ENCODE measurements at regions not wholly inside any gene's neighbourhood (a gene's known extent, or its start where the extent isn't known, plus 50 kb on each side); places are given as distances from the start of the nearest gene placed in this dataset.

DNA sequence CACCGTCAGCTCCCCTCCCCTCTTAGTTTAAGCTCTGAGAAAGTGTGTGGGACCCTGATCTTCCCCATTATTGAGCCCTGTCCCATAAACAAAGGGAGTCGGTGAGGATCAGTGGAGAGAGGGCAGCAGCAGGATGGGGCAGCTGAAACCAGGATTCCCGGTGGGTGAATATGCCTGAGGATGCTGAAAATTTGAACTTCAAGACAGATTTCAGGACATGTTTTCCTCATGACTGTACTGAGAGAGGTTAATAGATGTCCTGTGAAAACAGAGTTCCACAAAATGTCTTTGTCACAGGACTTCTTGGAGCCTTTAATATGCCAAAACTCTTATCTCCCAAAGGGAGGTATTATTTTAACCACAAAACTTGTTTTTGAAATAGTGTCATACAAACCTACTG lies 53.5 kb upstream of the SLC22A16 start:
- Mint-ChIP-seq H3K36me3 (ENCODE audit: low read depth) (no peaks in the 10 kb centered on the region), H3K4me1 (ENCODE audit: low read depth) (peaks cover 9% of the 10 kb centered on the region), H3K27me3 (ENCODE audit: insufficient read depth) (peaks cover 9% of the 10 kb centered on the region), H3K4me3 (no peak overlapping the region), H3K9me3 (no peaks in the 10 kb centered on the region), H3K27ac (no peak overlapping the region)
- no peak for DNase-seq (ENCODE audit: low spot score)
- intact Hi-C loops (cut with micrococcal nuclease) = loop anchor here (2.0 kb wide), 1 partner anchor 285 kb away; the partner anchor contains the start of gene CDK19

DNA sequence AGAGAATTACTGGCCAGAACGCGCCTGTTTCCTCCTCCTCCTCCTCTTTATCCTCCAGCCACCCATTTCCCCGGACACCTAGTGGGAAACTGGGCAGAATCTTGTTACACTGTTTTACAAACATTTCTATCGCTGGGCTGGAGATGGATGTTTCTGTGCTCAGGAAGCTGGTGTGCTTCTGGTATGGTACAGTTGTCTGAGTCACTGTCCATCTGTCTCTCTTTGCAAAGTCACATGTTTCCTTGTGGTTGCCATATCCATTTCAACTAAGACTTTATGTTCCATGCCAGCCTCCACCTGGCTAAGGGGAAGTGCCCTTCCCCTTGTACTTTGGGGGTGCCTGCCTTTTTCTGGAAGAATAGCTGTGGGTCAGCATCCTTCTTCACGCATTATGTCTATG lies 52.9 kb upstream of the SLC22A16 start:
- peaks cover 8% of the 10 kb centered on the region for H3K27me3 Mint-ChIP-seq (ENCODE audit: insufficient read depth)
- no peak for DNase-seq (ENCODE audit: low spot score)
- H3K4me1 Mint-ChIP-seq (ENCODE audit: low read depth) = peaks cover 9% of the 10 kb centered on the region
- no peak overlapping the region for H3K4me3 Mint-ChIP-seq
- no peak overlapping the region for H3K27ac Mint-ChIP-seq
- H3K9me3 Mint-ChIP-seq = no peaks in the 10 kb centered on the region
- intact Hi-C loops (cut with micrococcal nuclease) = loop anchor here (2.0 kb wide), 1 partner anchor 285 kb away; the partner anchor contains the start of gene CDK19
- H3K36me3 Mint-ChIP-seq (ENCODE audit: low read depth) = no peaks in the 10 kb centered on the region

DNA sequence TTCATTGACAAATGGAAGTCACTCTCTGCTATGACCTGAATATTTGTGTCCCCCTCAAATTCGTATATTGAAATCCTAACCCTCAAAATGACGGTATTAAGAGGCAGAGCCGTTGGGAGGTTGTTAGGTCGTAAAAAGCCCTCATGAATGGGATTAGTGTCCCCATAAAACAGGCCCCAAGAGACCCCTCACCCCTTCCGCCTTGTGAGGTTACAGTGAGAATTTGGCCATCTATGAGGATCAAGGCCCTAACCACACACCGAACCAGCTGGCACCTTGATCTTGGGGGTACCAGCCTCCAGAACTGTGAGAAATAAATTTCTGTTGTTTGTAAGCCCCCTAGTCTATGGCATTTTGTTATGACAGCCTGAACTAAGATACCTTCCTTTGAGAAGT lies 52.5 kb upstream of the SLC22A16 start:
- Mint-ChIP-seq H3K36me3 (ENCODE audit: low read depth) (no peaks in the 10 kb centered on the region), H3K9me3 (no peaks in the 10 kb centered on the region), H3K4me1 (ENCODE audit: low read depth) (peaks cover 9% of the 10 kb centered on the region), H3K27ac (no peak overlapping the region), H3K4me3 (no peak overlapping the region), H3K27me3 (ENCODE audit: insufficient read depth) (peaks cover 8% of the 10 kb centered on the region)
- DNase-seq (ENCODE audit: low spot score) = no peak
- intact Hi-C loops (cut with micrococcal nuclease) = loop anchor here (1.0 to 2.0 kb wide), 7 partner anchors 153 to 681 kb away; partner anchors contain the start of genes CDK19 and RPF2

DNA sequence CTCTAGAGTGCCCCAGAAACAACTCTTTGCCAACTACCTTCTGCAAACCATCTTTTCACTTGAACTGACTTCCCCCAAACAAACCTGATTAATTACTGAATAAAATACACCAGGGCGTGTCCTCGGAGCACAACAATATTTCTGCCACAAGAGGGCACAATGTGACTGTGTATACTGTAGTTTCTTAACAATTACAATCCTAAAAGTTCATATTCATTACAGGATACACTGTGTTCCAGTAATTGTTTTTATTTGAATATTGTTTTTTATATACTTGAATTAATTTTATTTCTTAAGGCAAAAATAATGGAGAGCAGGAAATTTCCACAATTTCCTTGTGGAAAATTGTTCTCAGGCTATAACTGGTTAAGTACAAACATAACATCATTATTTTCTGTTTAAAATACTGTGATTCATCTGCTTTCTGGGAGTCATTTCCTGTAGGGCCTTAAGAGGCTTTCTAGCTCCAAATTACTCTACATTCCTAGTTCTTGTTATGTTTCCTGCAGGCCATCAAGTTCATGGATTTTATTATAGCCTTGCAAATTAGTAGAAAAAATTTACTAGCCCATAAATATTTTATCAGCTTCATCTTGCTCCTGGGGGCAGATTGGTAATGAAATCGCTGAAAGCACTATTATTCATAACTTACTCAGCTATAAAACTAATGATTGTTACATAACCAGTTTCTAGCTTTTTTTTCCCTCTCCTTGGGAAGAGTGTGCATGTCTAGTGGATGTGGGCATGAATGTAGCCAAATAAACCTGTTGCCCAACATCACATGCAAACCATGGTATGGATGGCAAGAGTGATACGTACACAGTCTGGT lies 51.9 kb upstream of the SLC22A16 start:
- Mint-ChIP-seq H3K9me3 (no peaks in the 10 kb centered on the region), H3K27ac (no peak overlapping the region), H3K36me3 (ENCODE audit: low read depth) (no peaks in the 10 kb centered on the region), H3K27me3 (ENCODE audit: insufficient read depth) (peaks cover 8% of the 10 kb centered on the region), H3K4me1 (ENCODE audit: low read depth) (peaks cover 9% of the 10 kb centered on the region), H3K4me3 (no peak overlapping the region)
- DNase-seq (ENCODE audit: low spot score) = peak; percentile 24
- intact Hi-C loops (cut with micrococcal nuclease) = loop anchor here (1.0 to 2.0 kb wide), 7 partner anchors 154 to 682 kb away; partner anchors contain the start of genes CDK19 and RPF2

DNA sequence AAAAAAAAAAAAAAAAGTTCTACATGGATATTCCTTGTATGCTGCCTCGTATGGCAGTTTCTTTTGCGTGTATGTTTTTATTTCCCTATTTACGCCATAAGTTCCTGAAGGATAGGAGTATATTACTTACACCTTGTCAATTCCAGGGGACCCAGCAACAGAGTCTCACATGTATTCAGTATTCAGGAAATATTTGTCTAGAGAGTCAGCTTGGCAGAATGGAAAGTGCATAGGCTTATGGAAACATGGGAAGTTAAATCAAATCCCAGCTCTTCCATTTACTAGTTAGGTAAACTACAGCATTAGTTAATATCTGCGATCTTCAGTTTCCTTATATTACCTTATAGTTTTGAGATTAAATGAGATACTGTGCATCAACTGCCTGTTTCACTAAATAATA lies 51.1 kb upstream of the SLC22A16 start:
- no peak overlapping the region for H3K27ac Mint-ChIP-seq
- H3K36me3 Mint-ChIP-seq (ENCODE audit: low read depth) = no peaks in the 10 kb centered on the region
- DNase-seq (ENCODE audit: low spot score) = no peak
- H3K4me3 Mint-ChIP-seq = no peak overlapping the region
- intact Hi-C loops (cut with micrococcal nuclease) = no loop called here
- peaks cover 9% of the 10 kb centered on the region for H3K4me1 Mint-ChIP-seq (ENCODE audit: low read depth)
- H3K27me3 Mint-ChIP-seq (ENCODE audit: insufficient read depth) = peaks cover 8% of the 10 kb centered on the region
- H3K9me3 Mint-ChIP-seq = no peaks in the 10 kb centered on the region

DNA sequence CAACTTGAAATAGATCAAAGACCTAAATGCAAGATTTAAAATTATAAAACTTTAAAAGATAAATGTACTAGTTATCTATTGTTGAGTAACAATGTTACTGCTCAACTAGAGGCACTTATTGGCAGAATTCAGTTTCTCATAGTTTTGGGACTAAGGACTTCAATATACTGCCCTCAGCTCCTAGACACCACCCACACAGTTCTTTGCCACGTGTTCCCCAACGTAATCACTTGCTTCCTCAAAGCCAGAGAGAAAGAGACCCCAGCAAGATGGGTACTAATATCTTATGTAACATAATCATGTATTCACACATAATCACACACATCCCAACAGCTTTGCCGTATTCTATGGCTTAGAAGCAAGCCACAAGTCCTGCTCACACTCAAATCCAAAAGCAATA lies 50.3 kb upstream of the SLC22A16 start:
- no peaks in the 10 kb centered on the region for H3K9me3 Mint-ChIP-seq
- peaks cover 9% of the 10 kb centered on the region for H3K4me1 Mint-ChIP-seq (ENCODE audit: low read depth)
- no peak for DNase-seq (ENCODE audit: low spot score)
- H3K27ac Mint-ChIP-seq = no peak overlapping the region
- peaks cover 8% of the 10 kb centered on the region for H3K27me3 Mint-ChIP-seq (ENCODE audit: insufficient read depth)
- no peak overlapping the region for H3K4me3 Mint-ChIP-seq
- intact Hi-C loops (cut with micrococcal nuclease) = no loop called here
- H3K36me3 Mint-ChIP-seq (ENCODE audit: low read depth) = no peaks in the 10 kb centered on the region
